ENCODE measurements at regions not wholly inside any gene's neighbourhood (a gene's known extent, or its start where the extent isn't known, plus 50 kb on each side); places are given as distances from the start of the nearest gene placed in this dataset.

GRCh38 chr15:96262549-96263489 lies 67.7 kb upstream of the NR2F2 start:
- DNase-seq, result no peak

GRCh38 chr15:96264351-96264798 lies 66.1 kb upstream of the NR2F2 start:
- DNase-seq, result no peak

- DNase-seq, result no peak
Observed at GRCh38 chr15:96264801-96265515, 65.5 kb upstream of the NR2F2 start.

GRCh38 chr15:96266456-96266855 lies 64.0 kb upstream of the NR2F2 start:
- DNase-seq, result no peak

GRCh38 chr15:96267463-96267862 lies 63.0 kb upstream of the NR2F2 start:
- no peak for DNase-seq

GRCh38 chr15:96268442-96269204 lies 61.9 kb upstream of the NR2F2 start:
- DNase-seq, result no peak

GRCh38 chr15:96270581-96271172 lies 59.8 kb upstream of the NR2F2 start:
- DNase-seq, result no peak

- no peak for DNase-seq
Observed at GRCh38 chr15:96272427-96272826, 58.1 kb upstream of the NR2F2 start.

- no peak for DNase-seq
Observed at GRCh38 chr15:96273317-96274086, 57.0 kb upstream of the NR2F2 start.

- no peak for DNase-seq
Observed at GRCh38 chr15:96274087-96274440, 56.4 kb upstream of the NR2F2 start.

- DNase-seq, result no peak
Observed at GRCh38 chr15:96274698-96275097, 55.8 kb upstream of the NR2F2 start.

GRCh38 chr15:96276438-96277210 lies 53.9 kb upstream of the NR2F2 start:
- no peak for DNase-seq
